ENCODE measurements at regions not wholly inside any gene's neighbourhood (a gene's known extent, or its start where the extent isn't known, plus 50 kb on each side); places are given as distances from the start of the nearest gene placed in this dataset.
"Not testable (repeated sequence)": the region's sequence is repeated elsewhere in the genome, so short reads cannot be mapped to it uniquely, and the experiment has no call there.

DNA sequence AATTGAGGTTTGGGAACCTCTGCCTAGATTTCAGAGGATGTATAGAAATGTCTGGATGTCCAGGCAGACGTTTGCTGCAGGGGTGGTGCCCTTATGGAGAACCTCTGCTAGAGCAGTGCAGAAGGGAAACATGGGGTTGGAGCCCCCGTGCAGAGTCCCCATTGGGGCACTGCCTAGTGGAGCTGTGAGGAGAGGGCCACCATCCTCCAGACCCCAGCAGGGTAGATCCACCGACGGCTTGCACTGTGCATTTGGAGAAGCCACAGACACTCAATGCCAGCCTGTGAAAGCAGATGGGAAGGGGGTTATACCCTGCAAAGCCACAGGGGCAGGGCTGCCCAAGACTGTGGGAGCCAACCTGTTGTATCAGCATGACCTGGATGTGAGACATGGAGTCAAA lies 354.6 kb downstream of the ZNF326 start:
- H3K27me3 ChIP-seq, result no peaks in the 10 kb centered on the region
- H3K4me1 ChIP-seq, result 0 out of 2 replicates have a peak, but pooled peaks cover 5% of the 10 kb centered on the region
- H3K4me3 ChIP-seq, result no peak overlapping the region
- H3K27ac ChIP-seq, result no peak overlapping the region
- H3K9me3 ChIP-seq (replicated peaks), result no peaks in the 10 kb centered on the region
- no peaks in the 10 kb centered on the region for H3K36me3 ChIP-seq
- no peak for DNase-seq

DNA sequence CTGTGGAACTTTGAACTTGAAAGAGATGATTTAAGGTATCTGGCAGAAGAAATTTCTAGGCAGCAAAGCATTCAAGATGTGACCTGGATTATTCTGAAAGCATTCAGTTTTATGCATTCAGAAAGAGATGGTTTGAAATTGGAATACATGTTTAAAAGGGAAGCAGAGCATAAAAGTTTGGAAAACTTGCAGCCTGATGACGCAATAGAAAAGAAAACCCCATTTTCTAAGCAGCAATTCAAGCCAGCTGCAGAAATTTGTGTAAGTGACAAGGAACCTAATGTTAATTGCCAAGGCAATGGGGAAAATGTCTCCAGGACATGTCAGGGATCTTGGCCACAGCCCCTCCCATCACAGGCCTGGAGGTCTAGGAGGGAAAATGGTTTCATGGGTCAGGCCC lies 354.0 kb downstream of the ZNF326 start:
- no peak for DNase-seq

DNA sequence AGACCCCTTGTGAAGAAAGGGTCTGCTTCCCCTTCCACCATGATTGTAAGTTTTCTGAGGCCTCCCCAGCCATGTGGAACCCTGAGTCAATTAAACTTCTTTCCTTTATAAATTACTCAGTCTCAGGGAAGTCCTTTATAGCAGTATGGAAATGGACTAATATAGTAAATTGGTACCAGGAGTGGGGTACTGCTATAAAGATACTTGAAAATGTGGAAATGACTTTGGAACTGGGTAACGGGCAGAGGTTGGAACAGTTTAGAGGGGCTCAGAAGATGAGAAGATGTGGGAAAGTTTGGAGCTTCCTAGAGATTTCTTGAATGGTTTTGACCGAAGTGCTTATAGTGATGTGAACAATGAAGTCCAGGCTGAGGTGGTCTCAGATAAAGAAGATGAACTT lies 353.5 kb downstream of the ZNF326 start:
- not testable (repeated sequence) for DNase-seq; H3K4me1 ChIP-seq; H3K36me3 ChIP-seq; H3K9me3 ChIP-seq (replicated peaks); H3K27me3 ChIP-seq; H3K4me3 ChIP-seq; H3K27ac ChIP-seq

More for the DNA sequence above, 354.0 kb downstream of the ZNF326 start:
- 0 out of 2 replicates have a peak, but pooled peaks cover 5% of the 10 kb centered on the region for H3K4me1 ChIP-seq
- no peaks in the 10 kb centered on the region for H3K36me3 ChIP-seq
- no peaks in the 10 kb centered on the region for H3K27me3 ChIP-seq
- no peak overlapping the region for H3K27ac ChIP-seq
- no peak overlapping the region for H3K4me3 ChIP-seq
- H3K9me3 ChIP-seq (replicated peaks), result no peaks in the 10 kb centered on the region

DNA sequence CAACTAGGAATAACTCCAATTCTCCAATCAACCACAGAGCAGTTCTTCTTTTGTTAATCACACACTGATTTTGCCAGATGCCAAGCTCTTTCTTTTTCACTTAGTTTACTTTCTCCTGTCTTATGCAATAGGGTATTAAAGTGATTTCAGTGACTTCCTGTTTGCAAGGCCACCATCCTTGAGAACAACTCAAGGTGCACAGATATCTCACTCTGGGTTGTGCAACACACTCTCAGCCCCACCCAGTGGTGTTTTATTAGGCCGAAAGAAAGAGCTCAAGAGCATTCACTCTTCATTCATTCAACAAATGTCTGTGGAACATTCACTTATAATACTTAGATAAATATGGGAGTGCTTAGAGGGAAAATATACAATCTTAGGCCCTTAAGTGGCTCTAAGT lies 352.5 kb downstream of the ZNF326 start:
- Histone ChIP-seq H3K36me3 (no peaks in the 10 kb centered on the region), H3K4me3 (no peak overlapping the region), H3K27me3 (no peaks in the 10 kb centered on the region), H3K4me1 (0 out of 2 replicates have a peak, but pooled peaks cover 5% of the 10 kb centered on the region), H3K27ac (no peak overlapping the region), H3K9me3 (replicated peaks) (no peaks in the 10 kb centered on the region)
- DNase-seq, result no peak

DNA sequence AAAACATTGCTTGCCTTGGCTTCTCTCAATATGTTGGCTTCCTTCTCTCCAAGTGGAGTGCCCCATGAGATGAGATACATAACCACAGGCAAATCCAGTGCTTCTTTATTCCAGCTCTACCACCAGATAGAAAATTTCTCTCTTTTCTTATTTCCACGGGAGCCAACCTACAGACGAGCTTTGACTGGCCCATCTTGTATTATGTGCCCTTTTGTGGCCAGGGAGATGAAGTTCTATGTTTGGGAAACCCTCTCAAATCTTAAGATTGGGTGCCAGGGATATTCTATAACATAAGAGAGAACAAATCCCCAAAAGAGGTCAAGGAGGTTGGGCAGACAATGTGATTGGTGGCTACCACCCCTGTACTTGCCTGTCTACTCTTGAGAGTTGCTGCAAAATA lies 351.8 kb downstream of the ZNF326 start:
- DNase-seq, result no peak
- Histone ChIP-seq H3K4me1 (0 out of 2 replicates have a peak, but pooled peaks cover 5% of the 10 kb centered on the region), H3K36me3 (no peaks in the 10 kb centered on the region), H3K4me3 (no peak overlapping the region), H3K27me3 (no peaks in the 10 kb centered on the region), H3K27ac (no peak overlapping the region), H3K9me3 (replicated peaks) (no peaks in the 10 kb centered on the region)

DNA sequence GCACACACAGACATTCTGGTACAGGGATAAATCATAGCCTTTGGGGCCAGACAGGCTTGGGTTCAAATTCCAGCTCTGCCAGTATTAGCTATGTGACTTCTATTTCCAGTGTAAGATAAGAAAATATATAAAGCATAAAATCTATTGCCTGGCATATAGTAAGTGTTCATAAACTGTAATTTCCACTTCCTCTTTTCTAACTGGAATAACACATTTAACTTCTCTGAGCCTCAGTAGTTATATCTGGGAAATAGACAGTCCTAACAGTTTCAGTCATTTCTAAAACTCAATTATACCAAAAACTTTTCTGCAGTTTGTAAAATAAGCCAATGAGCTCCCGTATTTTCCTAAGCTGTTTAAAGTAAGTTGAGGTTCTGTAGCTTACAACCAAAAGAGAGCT lies 351.4 kb downstream of the ZNF326 start:
- no peaks in the 10 kb centered on the region for H3K36me3 ChIP-seq
- no peak overlapping the region for H3K4me3 ChIP-seq
- H3K27me3 ChIP-seq, result no peaks in the 10 kb centered on the region
- no peak for DNase-seq
- H3K4me1 ChIP-seq, result 0 out of 2 replicates have a peak, but pooled peaks cover 5% of the 10 kb centered on the region
- no peak overlapping the region for H3K27ac ChIP-seq
- no peaks in the 10 kb centered on the region for H3K9me3 ChIP-seq (replicated peaks)

DNA sequence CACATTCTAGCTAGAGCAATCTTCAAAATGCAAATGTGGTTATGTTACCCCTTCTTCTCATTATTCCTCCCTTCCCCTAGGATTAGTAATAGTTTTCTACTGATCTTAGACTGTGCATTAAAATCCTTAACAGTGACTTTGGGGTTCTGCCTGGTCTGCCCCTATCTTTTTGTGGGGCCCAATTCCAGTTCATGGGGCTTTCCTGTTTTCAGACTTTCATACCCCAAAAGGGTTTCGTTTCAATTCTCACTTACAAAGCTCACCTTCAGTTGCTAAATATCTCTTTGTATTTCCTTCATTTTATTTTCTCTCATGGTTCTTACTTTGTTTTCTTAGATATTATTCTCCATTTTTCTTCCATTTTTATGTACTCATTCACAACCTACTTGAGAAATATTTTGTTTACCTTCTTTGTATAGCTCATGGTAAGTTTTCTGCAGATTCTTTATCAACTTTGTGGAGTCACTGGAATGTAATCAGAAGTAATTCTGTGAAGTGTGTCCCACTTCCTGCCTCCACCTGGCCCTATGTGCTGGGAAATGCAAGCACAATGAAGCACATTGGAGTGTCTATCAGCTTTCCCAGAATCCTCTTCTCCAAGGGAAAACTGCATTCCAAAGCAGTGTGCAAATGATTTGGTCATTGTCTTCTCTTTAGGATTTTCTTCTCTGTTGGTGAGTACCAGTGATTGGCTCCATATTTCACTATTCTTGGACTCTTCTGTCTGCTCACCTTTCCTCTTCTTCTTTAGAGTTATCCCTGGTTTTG lies 350.2 kb downstream of the ZNF326 start:
- peak in 1 of 2 experiments; percentile 7 for DNase-seq
- Histone ChIP-seq H3K36me3 (no peaks in the 10 kb centered on the region), H3K9me3 (replicated peaks) (no peaks in the 10 kb centered on the region), H3K4me3 (no peak overlapping the region), H3K27ac (no peak overlapping the region), H3K4me1 (peaks cover 13% of the 10 kb centered on the region), H3K27me3 (no peaks in the 10 kb centered on the region)

DNA sequence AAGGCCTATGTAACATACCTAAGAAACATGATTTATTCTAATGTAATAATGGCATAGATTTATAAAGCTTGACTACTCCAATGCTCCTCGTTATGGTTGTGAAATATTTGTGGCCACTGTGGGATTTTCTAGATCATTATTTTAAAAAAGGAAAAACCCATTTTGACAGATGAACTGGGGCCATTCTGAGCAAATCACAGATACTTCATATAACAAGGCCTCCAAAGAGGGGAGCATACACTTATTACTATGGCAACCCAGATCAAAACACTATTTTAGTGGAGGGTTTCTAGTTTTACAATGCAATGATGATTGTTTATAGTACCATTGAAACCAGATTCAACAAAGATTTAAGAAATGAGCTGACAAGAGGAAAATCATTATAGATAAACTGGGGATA lies 346.6 kb downstream of the ZNF326 start:
- no peak overlapping the region for H3K4me3 ChIP-seq
- no peaks in the 10 kb centered on the region for H3K9me3 ChIP-seq (replicated peaks)
- H3K27ac ChIP-seq, result no peak overlapping the region
- H3K27me3 ChIP-seq, result no peaks in the 10 kb centered on the region
- H3K36me3 ChIP-seq, result no peaks in the 10 kb centered on the region
- peaks cover 17% of the 10 kb centered on the region for H3K4me1 ChIP-seq
- no peak for DNase-seq

DNA sequence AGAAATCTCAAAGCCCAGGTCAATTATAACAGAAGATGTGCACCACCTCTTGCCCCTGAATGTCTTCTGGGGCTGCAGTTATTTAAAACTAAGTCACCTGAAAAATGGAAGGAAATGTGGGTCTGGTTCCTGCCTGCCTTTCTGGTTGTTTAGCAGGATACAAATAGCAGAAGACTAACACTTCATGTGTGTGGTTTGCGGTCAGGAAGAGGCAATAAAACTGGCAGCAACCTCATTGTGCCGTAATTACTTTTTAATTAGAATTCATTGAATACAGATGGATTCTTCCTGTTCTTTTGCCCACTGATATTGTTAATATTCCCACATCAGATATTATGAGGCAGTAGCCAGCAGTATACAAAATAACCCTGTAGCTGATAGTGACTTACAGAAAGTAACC lies 345.7 kb downstream of the ZNF326 start:
- Histone ChIP-seq H3K27me3 (no peaks in the 10 kb centered on the region), H3K27ac (no peak overlapping the region), H3K4me3 (no peak overlapping the region), H3K9me3 (replicated peaks) (no peaks in the 10 kb centered on the region), H3K4me1 (peaks cover 15% of the 10 kb centered on the region), H3K36me3 (no peaks in the 10 kb centered on the region)
- no peak for DNase-seq

DNA sequence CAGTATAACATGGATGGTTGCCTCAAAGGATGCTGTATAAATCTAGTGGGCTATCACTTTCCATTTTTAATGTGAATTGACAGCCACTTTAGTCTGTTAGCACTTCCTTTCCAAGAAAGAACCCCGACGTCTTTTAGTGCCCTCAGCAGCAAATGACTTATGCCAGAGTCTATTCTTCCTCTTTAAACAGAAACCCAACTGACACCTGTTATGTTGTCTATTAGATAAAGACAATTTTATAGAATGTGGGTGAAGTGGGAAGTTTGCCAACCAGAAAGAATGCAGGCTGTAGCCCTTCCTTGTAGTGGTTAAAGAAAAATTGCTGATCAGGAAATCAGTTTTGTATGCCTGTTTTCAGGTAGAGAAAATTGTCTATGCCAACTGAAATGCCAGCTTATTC lies 344.9 kb downstream of the ZNF326 start:
- Histone ChIP-seq H3K27ac (no peak overlapping the region), H3K4me1 (peaks cover 12% of the 10 kb centered on the region), H3K27me3 (no peaks in the 10 kb centered on the region), H3K36me3 (no peaks in the 10 kb centered on the region), H3K9me3 (replicated peaks) (no peaks in the 10 kb centered on the region), H3K4me3 (no peak overlapping the region)
- peak; percentile 11 to 28 for DNase-seq

DNA sequence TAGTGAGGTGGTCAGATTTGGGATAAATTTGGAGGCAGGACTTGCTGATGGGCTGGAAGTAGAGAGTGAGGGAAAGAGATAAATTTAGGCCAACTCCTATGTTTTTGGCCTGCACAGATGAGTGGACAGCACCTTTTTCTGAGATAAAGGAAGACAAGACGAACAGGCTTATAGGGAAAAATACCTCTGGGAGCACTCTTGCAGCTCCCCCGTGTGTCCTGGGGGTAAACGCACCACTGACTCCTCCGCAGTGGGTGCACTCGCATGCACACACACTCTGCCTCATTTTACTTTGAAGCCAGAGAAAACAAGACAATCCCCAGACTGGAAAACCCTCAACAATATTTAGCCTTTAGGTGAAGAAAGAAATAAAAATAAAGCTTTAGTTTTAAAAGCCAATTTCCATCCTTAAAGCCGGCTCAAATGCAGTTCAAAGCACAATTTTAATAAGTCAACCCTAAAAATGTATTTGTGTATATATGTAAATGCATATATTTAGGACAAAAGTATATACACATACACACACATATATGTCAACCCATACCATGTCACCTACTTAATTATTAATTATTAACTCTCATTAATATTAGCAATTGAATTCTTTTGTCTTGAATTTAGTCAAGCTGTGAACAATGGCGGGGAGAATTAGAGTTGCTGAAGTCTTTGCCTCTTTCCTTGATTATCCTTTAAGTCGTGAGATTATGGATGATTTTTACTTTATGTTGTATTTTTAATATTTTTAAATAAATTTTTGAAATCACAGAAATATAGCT lies 341.8 kb downstream of the ZNF326 start:
- no peak overlapping the region for H3K27ac ChIP-seq

DNA sequence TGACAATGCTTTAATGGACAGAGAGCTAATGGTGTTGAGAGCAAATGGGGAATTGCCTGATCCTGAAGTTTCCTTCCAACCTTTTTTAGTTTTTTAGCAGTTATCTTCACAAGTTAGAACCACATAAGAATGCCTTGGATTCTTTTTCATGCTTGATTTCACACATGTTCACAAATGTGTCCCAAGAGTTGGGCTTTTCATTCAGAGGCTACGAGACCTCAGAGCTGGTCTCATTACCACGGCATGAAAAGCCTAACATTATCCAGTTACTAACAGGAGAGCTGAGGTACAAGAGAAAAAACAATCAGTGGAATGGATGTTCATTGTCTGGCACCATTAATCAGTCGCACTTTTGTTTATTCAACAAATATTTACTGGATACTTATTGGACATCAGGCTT lies 340.6 kb downstream of the ZNF326 start:
- Histone ChIP-seq H3K27me3 (no peaks in the 10 kb centered on the region), H3K36me3 (no peaks in the 10 kb centered on the region), H3K9me3 (replicated peaks) (no peaks in the 10 kb centered on the region), H3K27ac (no peak overlapping the region), H3K4me3 (no peak overlapping the region), H3K4me1 (peaks cover 8% of the 10 kb centered on the region)
- no peak for DNase-seq

More for the DNA sequence above, 341.8 kb downstream of the ZNF326 start:
- Histone ChIP-seq H3K9me3 (replicated peaks) (no peaks in the 10 kb centered on the region), H3K4me3 (no peak overlapping the region), H3K27me3 (no peaks in the 10 kb centered on the region), H3K4me1 (peaks cover 12% of the 10 kb centered on the region), H3K36me3 (no peaks in the 10 kb centered on the region)
- DNase-seq, result no peak

DNA sequence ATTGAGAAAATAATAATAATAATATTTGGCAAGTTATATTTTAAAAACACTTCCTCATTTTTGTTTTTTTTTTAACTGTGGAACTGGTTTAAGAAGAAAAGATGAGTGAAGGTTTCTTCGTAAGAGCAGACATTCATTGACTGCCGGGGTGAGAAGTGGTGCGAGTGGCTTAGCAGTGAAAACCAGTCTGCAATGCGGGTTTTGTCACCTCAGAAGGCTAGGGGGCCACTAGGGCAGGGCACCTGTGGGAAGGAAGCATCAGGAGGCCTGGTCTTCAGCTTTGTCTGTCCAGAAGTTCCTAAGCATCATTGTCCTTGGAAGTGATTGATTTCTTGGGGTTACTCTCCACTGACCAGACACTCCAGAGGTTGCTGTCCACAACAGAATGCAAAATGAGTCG lies 339.2 kb downstream of the ZNF326 start:
- no peak overlapping the region for H3K27ac ChIP-seq
- no peak overlapping the region for H3K4me3 ChIP-seq
- no peaks in the 10 kb centered on the region for H3K9me3 ChIP-seq (replicated peaks)
- no peaks in the 10 kb centered on the region for H3K4me1 ChIP-seq
- no peaks in the 10 kb centered on the region for H3K36me3 ChIP-seq
- H3K27me3 ChIP-seq, result no peaks in the 10 kb centered on the region
- DNase-seq, result no peak

DNA sequence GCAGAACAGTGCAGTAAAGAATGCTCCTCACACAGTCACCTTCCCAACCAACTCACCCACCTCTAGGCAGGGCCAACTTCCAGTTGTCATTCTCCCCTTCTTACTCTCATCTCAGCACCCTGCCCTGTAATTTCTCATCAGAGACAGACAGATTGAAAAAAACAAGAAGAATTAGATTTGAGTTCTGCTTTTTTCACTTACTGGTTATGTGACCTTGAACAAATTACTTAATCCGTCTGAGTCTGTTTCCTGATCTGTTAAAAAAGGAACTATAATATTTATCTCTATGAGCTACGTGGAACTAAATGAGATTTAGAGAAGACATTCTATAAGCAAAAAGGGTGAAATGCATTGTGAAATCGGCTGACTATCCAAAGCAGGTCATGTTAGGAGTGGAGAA lies 330.3 kb downstream of the ZNF326 start:
- Histone ChIP-seq H3K27ac (no peak overlapping the region), H3K4me3 (no peak overlapping the region), H3K27me3 (peaks cover 5% of the 10 kb centered on the region; the same call in 1 of the 2 replicates), H3K4me1 (no peaks in the 10 kb centered on the region), H3K36me3 (no peaks in the 10 kb centered on the region), H3K9me3 (replicated peaks) (no peaks in the 10 kb centered on the region)
- DNase-seq, result no peak

DNA sequence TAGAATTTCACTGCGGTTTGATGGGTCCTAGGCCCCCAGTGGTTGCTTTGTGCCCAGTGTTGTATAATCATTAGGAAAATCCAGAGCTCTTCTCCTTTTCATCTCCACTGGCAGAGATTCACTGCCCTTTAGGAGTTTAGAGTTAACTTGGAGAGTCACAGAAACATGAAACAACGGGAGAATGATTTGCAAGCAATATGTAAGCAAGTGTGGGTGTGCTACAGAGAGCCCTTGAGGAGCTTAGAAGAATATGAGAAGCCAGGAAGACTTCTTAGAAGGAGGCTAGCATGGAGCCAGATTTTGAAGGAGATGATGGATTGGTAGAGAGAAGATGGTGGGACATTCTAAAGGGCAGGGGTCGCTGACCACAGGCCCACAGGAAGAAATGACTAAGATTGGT lies 327.3 kb downstream of the ZNF326 start:
- Histone ChIP-seq H3K27ac (no peak overlapping the region), H3K36me3 (no peaks in the 10 kb centered on the region), H3K4me3 (no peak overlapping the region), H3K9me3 (replicated peaks) (no peaks in the 10 kb centered on the region), H3K4me1 (no peaks in the 10 kb centered on the region), H3K27me3 (peaks cover 3% of the 10 kb centered on the region; the same call in 1 of the 2 replicates)
- no peak for DNase-seq

All from SJCRH30 (cell line).